GM19035 (cell line): ENCODE measurements at regions not wholly inside any gene's neighbourhood (a gene's known extent, or its start where the extent isn't known, plus 50 kb on each side); places are given as distances from the start of the nearest gene placed in this dataset.

Experiments
- ATAC-seq: cut with Tn5 transposase; IDR thresholded peaks from one replicate; pipeline ENCODE4 v1.9.1; 2021; ENCODE audit not compliant: unreplicated experiment

DNA sequence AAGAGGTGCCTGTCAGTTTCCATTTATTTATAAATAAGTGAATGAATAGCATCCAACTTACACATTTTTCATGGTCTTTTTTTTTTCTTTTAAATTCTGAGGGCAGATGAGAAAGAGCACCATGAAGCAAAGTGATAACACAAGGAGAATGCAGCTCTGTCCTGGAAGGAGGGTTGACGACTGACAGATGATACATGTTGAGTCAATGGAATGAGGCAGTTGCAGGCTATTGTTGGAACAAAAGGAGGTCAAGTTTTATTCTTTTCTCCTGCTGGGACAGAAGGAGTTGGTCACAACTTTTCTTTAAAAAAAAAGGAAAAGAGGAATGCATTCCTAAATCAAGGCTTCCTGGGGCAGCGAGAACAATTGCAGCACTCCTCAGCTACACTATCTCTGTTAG, 119.9 kb upstream of the PLEKHG7 start:
- ATAC-seq, result no peak

DNA sequence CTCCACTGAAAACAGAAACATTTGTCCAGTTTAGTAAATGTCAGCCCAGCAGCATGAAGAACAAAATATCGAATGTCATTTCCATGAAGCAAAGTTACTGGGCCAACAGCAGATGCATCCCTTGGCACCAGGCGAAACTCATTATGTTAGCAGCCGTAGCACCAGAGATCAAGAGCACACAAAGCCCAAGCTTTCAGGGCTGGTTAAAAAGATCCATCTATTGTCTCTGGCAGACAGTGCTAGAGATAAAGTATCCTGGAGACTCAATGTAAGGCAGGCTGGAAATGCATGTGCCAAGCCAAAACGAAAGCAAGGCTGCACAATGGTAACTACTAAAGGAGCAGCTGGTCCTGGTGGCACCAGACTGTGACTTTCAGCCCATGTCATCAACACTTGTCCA, 120.3 kb upstream of the PLEKHG7 start:
- ATAC-seq, result no peak

DNA sequence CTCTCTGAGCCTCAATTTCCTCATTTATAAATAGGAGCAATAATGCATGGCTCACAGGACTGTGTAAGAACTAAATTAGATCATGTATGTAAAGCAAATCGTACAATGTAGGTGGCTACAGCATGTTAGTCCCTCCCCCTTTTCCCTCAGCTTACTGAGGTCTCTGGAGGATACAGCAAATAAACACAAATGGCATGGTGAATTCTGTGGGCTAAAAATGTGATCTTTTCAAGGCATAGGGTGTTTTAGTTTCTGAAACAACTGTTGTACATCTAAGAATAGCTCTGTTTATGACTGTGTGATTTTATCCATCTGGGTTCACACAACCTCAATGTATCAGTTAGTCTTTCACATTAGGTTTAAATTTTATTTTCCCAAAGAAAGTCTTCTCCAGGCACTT, 121.2 kb upstream of the PLEKHG7 start:
- ATAC-seq, result no peak

DNA sequence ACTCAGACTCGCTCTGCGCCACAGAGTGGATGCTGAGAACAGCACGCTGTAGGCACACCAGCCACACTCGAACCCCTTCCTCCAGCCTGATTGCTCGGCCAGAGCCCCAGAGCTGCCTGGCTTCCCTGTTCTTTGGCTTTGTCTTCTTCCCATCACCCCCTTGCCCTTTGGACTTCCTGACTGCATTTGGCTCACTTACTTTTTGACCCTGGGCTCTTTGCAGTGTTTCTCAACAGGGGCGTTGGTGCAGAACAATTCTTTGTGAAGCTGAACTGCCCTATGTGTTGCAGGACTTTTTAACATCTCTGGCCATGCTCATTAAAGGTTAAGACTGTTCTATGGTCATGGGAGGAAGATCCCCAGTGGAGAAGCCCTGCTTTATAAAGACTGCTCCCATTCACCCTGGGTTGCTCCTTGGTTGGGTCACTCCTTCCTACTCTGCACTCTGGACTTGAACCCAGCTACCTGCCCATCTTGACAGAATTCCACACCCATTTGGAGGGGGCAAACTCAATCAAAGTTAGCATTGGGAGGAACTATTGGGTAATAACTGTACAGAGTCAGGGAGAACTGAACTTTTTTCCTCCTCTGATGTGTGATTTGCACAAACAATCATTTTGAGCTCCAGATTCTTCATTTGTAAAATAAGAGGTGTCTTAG, 127.7 kb upstream of the PLEKHG7 start:
- ATAC-seq, result no peak

DNA sequence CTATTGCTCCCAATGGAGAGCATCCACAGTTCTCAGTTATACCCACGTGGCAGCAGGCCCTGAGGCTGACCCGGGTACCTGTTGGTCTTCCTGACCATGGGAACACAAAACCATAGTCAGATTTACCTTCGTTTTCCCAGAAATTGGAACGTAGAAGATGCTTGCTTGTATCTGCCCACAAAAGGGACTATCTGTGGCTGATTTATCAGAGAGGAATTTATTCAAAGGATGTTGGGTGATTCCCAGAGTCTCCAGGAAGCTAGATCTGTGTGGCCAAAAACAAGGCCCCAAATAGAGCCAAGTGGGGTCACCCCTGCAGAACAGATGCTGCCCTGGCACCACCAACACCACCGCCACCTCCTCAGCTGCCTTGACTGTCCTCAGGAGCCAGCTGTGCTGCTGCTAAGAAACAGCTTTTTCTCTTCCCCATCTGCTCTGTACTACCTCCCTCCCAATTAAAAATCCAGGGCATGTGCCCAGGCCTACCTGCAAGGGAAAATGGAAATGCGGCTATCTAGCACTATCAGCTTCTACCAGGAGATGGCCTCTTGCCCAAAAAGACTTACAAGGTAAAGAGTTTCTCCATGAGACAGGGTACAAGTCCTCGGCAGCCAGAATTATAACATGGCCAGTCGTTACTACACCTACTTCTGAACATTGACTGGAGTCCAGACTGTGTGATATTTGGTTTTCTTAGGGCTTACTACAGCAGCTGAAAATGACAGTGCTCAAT, 128.6 kb upstream of the PLEKHG7 start:
- no peak for ATAC-seq

DNA sequence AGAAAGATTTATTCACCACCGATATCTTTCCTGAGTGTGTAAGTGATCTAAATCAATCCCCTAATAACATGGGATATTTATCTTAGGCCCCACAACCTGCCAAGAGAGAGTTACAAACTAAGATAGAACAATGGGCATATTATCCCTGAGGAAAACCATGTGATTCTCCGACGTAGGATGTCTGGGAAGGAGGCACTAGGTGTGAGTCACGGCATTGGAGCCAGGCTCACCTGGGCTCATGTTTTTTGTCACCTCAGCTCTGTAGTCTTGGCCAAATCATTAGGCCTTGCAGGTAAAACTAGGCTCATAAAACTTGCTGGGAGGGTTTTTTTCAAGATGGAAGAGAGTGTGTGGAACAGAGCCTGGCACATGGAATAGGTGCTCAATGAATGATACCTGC, 129.7 kb upstream of the PLEKHG7 start:
- ATAC-seq, result no peak

DNA sequence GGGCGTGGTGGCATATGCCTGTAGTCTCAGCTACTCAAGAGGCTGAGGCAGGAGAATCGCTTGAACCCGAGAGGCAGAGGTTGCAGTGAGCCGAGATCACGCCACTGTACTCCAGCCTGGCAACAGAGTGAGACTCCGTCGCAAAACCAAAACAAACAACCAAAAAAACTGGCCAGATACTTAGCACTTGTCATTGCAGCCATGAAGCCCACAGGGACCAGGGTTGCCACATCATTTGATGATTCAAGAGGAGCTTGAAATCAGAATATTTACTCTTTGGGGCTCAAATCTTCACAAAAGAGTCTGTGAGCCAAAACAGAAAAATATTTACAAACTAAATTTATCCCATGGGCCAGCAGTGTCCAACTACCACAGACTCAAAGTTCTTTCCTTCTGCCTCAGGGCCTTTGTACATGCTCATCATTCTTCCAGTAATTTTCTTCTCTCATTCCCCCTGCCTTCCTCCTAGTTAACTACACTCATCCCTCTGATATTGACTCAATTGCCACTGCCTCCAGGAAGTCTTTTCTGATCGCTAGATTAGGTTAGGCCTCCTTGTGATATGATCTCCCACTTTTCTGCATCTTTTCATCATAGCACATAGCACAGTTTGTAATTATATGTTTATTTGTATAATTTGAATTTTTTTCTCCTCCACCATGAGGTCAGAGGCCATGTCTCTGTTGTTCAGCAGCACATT, 130.8 kb upstream of the PLEKHG7 start:
- no peak for ATAC-seq

DNA sequence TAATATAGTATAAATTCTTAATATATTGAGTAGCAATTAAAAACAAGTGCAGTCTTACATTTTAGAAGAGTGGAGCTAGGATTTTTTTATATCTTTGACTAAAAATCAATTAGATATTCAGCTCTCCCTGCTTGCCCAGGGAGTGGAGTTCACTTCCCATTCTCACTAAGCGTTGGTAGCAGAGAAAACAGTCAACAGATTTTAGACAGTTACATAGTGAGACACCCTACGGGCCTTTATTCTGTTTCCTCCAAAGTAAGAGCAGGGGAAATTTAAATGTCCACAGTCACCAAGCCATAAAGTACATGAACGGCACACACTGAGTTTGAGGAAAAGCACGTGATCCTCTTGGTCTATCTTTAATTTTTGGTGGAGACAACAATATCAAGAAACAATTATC, 131.6 kb upstream of the PLEKHG7 start:
- no peak for ATAC-seq

DNA sequence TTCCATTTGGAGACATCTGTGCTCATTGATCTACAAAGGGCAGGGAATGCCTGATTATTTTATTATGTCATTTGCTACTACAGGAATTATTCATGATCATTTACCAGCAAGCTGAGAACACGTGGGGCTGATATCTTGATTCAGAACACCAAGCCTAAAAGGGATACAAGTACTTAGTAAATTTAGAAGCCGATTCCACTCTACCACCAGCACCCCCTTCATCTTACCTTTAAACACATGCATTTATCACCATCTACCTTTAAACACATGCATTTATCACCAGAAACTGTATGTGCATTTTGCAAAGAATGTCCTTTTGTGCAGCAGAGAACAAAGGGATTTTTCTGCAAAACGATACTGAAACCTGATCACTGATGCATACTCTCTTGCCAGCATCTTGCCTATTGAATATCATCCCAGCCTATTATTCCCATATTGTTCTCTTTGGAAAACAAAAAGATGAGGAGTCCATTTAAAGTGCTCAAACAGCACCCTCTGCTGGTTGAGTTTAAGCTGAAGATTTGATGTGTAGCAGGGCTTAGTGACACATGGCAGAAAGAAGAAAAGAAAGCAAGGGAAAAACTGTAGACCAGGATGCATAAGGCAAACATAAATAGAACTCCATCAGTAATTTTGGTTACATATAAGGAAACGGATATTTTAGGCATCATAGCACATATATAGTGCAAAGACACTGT, 132.6 kb upstream of the PLEKHG7 start:
- peak; percentile 93 for ATAC-seq

DNA sequence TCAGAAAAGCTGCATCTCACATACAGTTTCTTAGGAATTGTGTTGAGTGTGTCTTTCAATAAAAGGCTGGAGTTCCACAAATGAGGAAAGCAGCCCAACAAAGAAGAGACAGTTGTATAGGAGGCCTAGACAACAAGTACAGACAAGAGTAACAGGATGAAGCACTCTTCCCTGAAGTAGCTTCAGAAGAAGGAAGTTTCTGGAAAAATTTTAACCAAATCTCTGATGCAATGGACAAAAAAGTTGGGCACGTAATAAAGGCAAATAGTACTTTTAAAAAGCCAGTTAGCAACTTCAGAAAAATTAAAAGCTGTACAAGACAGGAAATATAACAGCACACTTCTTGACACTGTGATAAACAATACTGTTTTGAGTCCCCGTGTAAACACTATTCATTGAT, 134.1 kb upstream of the PLEKHG7 start:
- no peak for ATAC-seq

DNA sequence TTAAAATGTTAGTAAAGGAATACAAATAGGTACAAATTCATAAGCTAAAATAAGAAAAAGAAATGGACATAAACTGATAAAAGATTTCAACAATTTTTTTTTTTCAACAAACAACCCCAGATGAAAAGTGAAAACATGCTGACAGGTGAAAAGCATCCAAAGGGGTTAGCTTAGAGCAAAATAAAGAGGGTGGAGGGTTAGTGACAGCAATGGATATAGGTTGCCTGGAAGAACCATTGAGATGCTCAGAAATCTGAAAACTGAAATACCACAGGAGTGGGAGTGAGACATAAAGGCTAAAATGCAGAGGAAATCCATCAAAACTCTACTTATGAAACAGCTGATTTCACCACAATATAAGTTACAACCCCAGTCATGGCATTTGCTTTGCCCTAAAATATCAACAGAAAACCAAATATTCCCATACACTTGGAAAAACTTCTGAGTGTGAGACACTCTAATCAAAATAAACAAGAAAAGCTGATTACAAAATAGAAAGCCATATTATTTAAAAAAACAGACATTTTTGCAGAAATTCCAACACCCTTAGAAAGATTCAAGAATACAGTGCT, 136.3 kb upstream of the PLEKHG7 start:
- no peak for ATAC-seq

DNA sequence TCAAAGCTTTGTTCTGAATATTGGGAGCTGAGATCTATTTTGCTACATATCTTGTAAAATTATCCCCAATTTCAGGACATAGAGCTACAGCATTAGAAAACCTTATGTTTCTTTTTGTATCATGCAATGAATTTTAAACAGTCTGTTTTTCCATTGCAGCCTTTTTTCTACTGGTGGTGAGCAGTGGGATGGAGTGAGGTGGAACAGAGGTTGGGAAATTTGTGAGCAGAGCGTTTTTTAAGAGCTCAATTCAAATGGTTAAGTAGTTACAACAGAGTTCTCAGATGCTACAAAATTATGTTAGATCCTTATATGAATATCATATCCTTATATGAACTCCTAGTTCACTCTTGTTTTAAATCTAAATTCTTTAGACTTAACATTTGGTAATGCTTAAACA, 139.0 kb upstream of the PLEKHG7 start:
- no peak for ATAC-seq

DNA sequence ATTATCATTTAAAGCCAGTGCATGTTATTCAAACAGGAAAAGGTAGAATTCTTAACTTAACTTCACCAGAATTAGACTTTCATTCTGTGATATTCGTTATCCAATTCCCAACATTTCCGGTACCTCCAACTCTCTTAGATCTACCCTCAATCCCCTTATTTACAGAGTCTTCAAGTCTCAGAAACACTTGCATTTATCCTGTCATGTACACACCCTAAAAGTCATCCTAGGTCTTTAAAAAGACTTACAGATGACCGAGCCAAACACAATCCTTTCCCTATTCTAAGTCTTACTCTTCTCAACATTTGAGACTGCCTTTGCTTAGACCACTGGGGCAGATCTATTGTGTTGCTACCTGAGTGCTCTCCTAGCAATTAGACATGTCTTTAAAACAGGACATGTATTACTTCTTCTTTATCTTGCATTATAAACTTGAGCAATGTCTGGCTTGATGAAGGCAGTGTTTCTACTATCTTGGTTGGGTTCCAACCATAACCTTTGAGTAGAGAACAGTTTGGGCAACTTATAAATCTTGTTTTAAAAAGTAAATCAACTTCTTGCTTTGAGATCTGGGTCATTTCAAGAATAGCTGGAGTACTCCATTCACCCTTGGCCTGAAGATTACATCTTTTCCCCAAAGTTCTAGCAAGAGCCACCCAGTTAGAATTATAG, 140.6 kb upstream of the PLEKHG7 start:
- no peak for ATAC-seq

DNA sequence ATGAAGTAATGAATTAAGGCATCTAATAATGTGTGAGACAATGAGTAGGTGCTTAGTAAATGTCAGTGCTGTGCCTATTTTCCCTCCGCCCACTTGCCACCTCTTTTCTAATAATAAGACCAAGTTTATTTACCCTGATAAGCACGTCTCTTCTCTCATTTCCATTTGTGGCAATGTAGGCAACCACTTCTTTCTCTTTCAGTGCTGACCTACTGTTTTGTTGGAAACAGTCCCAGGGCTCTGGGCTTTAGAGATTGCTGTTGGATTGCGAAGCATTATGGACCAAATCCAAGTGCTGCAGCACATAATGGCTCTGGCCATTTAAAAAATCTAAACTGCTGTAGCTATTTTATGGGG, 141.3 kb upstream of the PLEKHG7 start:
- ATAC-seq, result no peak

DNA sequence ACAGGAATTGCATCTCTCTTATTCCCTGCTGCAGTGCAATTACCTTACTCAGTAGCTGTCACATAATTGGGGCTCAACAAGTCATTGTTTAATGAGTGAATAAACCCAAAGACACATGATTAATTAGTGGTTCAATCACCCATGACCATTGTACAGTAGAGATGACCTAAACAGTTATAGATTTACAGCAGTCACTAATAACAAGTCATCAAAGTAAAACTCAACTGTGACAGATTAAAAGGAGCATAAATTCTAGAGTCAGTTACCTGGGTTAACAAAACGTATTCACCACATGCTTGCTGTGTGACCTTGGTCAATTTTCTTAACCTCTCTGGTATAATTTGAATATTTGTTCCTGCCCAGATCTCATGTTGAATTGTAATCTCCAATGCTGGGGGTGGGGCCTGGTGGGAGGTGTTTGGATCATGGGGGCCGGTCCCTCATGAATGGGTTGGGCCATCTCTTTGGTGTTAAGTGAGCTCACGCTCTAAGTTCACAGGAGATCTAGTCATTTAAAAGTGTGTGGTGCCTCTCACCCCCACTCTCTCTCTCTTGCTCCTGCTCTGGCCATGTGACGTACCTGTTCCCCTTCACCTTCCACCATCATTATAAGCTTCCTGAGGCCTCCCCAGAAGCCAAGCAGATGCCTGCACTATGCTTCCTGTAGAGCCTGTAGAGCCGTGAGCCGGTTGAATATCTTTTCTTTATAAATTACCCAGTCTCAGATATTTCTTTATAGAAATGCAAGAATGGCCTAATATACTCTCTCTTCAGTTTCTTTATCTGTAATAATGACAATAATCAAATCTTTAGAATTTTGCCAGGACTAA, 141.9 kb upstream of the PLEKHG7 start:
- ATAC-seq, result no peak

DNA sequence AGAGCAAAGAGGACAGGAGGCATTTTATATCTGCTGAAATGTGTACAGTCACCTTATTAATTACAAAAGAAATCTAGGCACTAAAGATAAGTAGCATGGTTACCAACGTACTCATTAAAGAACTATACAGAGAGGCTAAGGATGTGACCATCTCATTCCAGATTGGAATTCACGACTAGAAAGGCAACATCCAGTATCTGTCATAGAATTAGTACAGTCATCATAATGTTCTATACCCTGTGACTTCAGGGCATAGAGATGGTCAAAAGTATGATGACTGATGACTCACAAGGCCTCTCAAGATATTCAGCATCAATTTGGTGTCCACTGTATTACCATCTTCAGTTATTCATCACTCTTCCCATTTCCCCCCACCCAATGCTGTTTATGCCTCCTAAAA, 144.0 kb upstream of the PLEKHG7 start:
- ATAC-seq, result no peak

DNA sequence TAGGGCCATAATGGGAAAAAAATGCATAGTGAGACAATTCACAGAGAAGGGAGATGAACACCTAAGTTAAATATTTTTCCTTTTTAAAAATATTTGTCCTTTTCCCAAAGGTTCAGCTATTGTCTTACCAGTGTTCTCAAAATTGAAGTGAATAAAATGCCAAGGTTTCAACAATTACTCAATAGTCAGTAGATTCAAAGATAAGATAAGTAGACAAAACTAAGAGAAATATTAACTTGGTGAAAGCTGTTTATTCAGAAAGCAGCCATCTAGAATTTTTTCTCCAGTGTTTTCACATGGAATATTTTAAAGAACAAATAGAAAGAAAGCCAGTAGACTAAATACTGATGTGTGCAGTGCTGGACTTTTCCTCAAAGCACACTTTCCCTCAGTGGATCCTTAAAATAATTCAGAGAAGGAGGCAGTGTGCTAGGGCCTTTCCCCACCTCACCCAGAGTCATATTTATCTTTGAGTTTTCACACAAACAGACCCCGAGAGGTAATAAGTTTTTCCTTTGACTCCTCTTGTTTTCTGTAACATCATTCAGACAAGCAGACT, 144.5 kb upstream of the PLEKHG7 start:
- no peak for ATAC-seq

DNA sequence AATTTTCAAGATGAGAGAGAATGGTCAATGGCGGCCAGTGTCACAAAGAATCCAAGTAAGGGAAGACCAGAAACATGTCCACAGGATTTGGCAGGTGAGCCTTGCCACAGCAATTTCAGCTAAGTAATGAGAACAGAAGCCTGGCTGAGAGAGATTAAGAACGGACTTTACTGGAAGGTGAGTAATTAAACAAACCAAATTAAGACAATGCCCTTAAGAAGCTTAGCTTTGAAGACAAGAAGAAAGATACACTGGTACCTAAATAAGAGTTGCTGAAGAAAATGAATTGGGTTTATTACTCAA, 145.4 kb upstream of the PLEKHG7 start:
- ATAC-seq, result no peak

DNA sequence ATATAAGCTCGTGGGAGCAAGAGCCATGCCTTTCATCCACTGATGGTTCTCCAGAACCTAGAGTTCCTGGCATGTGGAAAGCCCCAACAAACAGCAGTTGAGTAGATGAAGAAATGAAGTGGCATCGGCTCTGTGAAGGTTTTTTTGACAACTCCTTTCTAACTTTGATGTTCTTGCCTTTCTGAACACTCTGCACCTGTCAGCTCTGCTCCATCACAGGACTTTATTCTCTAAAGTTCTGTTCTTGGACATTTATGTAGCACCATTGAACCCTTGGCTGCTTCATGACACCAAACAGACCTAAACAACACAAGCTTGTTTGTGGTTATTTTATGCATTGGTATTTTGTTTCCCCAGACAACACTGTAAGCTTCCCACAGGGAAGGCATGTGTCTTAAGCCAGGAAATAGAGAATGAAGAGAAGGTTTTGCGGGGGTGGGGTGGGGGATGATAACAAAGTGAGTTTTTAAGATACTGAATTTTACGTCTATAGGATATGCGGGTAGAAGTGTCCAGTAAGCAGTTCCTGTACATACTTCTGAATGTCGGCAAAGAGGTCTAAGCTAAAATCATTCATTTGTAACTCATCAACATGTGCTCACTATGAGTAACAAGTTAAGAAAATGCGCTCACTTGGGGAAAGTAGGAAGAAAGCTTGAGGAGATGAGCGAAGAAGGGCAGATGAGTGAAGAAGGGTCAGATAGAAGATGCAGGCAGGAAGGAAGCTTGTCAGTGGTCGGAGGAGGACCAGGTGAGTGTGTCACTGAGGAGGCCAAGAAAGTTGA, 146.0 kb upstream of the PLEKHG7 start:
- no peak for ATAC-seq
